Stimulated activated CD4-positive, alpha-beta T cell treated with anti-CD3 and anti-CD28 coated beads, Interleukin-12 subunit alpha, Interleukin-12 subunit beta, amount 100 ng/mL, for 48 hours (primary cell): ENCODE measurements at regions not wholly inside any gene's neighbourhood (a gene's known extent, or its start where the extent isn't known, plus 50 kb on each side); places are given as distances from the start of the nearest gene placed in this dataset.

Experiments used
- DNase-seq, 3 donors: peaks; one replicate each; pipeline ENCODE4 v3.0.0-alpha.2; 2020; ENCODE audit warnings: low read depth in 2 of 3, low spot score in 1 of 3

- no peak for DNase-seq
Observed at GRCh38 chr13:106850973-106851650, 283.2 kb upstream of the ARGLU1 start.

GRCh38 chr13:106846571-106847448 lies 278.9 kb upstream of the ARGLU1 start:
- DNase-seq = no peak

GRCh38 chr13:106836186-106836802 lies 268.4 kb upstream of the ARGLU1 start:
- DNase-seq = no peak

DNA sequence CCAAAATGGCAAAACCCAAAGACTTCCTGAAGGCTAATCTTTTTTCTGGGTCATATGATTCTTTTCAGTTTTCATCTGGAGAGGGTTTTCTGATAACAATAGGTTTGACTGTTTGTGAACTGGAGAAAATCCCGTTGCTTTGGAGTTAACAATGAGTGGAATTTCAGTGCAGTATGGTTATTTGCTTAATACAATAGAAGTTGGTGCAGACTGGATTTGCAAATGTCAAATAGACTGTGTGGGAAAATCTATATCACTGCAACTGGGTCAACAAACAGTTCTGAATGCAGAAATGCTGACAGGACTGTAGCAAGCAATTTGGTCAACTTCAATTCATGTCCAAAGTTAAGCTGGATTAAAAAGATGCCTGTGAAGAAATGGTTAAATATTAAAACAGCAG lies 267.5 kb upstream of the ARGLU1 start:
- no peak for DNase-seq

DNA sequence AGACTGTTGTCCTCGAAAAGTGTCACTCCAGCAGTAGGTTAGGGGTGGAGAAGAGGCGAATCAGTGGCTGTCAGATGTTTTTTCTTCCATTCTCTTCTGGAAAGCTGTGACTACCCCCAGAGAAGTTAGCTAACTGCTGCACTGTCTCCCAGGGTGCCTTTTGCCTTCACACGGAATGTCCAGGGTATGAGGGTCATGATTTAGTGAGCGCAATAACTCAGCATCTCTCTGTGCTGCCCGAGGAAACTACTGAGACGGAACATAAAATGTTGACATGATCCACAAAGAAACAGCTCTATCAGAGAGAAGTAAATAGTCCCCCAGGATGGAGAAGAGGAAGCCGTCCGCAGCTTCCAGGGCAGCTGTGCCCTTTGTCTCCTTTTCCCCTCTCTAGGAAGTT lies 254.0 kb upstream of the ARGLU1 start:
- DNase-seq = no peak

DNA sequence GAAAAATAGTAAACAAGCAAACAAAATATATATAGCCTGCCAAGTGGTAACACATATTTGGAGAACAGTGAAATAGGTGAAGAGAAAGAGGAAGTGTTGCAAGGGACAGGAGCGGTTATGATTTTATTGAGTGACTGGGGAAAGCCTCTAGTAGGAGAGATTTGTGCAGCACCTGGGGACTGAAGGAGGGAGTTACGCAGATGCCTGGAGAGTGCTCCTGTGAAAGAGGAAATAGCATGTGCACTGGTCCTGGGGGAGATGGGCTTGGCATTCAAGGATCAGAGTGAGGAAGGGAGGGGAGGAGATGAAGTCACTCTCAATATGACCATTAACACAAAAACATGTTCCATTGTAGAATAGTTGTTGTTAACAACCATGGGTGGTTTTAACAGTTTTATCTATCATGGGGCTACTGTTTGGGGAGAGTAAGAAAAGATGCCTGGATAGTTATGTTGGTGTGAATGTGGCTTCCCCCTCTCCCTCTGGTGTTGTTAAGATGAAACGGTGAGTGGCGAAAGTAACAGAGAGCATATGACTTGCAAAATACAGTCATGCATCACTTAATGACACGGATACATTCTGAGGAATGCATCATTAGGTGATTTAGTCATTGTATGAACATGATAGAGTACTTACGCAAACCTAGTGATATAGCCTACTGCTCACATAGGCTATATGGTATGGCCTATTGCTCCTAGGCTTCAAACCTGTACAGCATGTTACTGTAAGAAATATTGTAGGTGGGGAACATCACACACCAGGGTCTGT lies 251.7 kb upstream of the ARGLU1 start:
- DNase-seq = no peak

GRCh38 chr13:106818971-106819370 lies 251.0 kb upstream of the ARGLU1 start:
- no peak for DNase-seq

DNA sequence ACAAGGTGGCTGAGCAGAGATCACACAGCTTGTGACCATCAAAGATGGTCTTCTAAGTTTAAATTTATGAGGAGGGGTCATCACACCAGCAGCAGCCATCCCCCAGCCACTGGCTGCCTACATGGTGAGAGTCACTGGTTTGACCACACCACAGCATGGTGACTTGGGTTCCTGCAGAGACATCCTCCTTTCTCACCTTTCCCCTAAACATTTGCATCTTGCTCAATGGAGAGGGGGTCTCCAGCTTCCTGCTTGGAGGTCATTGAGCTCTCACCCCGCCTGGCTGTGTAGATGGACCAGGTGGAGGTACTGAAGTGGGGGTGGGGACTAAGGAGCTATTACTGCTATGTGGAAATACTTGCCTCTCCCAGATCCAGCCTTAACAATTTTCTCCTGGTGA lies 247.6 kb upstream of the ARGLU1 start:
- DNase-seq = no peak

- no peak for DNase-seq
Observed at GRCh38 chr13:106814463-106814862, 246.5 kb upstream of the ARGLU1 start.

DNA sequence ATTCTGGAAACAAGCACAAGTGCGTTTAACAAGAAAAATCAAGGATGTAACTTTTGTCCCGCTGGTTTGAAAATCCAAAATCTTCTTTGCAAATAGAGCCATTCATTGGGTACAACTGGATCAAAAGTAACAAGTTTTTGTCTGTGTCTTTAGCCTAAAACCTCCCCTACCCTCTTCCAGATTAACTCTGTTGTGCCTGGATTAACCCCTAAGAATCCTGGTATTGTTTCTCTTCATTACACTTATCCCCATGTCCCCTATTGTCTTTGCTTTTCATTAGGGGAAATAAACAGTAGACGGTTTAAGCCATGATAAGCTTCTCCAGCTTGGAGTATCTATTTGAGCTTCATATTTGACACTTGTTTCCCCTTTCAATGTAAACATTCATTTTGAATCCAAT lies 242.1 kb upstream of the ARGLU1 start:
- no peak for DNase-seq

DNA sequence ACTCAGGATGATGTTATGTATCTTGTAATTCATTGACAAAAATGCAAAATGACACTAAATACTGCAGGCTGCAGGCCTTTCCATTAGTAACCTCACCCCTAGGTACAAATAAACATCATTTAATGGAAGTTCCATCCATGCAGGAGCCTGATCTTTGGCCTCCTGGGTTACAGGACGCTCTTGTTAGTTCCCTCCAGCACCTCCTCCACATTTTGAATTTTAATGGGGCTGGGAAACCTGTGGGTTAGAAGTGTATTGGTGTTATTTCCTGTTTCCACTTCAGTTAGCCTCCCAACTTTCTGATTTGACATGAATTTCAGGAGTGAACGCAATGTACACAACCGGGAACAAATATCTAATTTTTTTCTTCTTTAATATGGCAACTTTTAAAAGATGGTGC lies 237.1 kb upstream of the ARGLU1 start:
- no peak for DNase-seq

- no peak for DNase-seq
Observed at GRCh38 chr13:106802917-106803316, 235.0 kb upstream of the ARGLU1 start.

DNA sequence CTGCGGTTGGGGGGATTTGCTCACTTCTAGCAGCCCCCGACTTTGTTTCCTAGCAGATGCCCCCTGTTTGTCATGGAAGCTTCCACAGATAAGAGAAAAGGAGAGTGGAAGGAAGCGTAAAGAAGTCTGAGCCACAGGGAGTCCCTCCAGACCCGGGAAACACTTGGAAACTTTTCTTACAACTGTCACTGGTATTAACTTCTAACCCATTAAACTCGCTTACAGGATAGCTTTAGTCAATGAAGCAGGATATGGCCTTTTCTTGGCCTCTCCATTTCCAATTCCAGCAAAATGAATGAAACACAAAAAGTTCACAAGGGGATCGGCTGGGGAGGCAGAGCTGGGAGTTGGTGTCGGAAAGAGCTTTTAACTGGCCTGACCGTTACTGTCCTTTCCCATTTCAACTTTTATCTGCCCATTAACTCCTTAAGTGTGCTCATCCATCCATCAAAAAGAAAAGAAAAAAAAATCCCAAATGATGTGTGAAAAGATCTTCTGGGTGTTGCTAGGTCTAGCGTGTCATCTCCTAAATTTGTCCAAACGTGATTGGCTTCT lies 231.9 kb upstream of the ARGLU1 start:
- DNase-seq = no peak

DNA sequence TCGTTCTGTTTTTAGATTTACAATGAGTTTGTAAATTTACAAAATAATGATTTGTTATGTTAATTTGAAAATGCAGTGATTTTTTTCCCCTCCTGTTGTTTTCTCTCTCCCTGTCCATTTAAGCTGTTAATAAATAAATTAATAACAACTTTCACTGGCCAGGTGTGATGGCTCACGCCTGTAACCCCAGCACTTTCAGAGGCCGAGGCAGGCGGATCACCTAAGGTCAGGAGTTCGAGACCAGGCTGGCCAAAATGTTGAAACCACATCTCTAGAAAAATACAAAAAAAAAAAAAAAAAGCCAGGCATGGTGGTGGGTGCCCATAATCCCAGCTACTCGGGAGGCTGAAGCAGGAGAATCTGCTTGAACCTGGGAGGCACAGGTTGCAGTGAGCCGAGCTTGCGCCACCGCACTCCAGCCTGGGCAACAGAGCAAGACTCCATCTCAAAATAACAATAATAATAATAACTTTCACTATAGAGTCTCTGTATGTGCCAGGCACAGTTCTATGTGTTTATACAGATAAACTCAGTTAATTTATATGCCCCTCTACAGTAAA lies 229.2 kb upstream of the ARGLU1 start:
- no peak for DNase-seq

GRCh38 chr13:106796280-106797047 lies 228.5 kb upstream of the ARGLU1 start:
- no peak for DNase-seq

GRCh38 chr13:106795847-106796246 lies 227.9 kb upstream of the ARGLU1 start:
- no peak for DNase-seq

DNA sequence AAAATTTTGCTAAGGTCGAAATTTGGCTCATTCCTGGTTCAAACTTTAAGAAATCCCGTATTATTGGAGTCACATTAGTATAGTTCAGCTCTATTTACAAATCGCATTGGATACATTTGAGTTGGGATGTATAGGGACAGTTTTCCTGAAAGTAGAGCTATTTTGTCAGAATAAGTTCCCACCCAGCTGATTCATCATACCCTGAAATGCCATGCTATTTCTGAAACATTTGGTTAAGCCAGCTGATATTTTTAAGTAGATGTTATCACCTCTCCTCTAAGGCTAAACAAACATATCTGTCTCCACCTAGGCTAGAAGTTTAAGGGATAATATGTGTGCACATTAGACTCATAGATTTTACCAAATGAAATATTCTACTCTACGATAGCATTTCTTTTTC lies 226.2 kb upstream of the ARGLU1 start:
- DNase-seq = no peak

DNA sequence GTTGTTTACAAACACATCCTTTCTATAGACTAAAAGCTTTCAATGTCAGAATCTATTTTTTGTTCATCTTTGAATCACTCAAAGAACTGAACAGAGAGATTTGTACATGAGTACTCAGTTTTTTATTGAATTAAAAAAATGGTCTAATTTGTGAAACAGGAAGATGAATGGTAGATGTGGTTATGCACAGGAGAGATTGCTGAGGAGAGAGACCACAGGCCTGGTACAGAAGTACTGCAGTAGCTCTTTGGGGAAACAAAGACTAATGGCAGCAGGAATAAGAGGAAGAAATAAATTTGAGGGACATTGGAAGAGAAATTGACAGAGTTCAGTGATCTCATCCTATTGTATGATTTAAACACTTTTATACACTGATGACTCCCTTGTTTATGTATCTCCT lies 222.0 kb upstream of the ARGLU1 start:
- DNase-seq = no peak

DNA sequence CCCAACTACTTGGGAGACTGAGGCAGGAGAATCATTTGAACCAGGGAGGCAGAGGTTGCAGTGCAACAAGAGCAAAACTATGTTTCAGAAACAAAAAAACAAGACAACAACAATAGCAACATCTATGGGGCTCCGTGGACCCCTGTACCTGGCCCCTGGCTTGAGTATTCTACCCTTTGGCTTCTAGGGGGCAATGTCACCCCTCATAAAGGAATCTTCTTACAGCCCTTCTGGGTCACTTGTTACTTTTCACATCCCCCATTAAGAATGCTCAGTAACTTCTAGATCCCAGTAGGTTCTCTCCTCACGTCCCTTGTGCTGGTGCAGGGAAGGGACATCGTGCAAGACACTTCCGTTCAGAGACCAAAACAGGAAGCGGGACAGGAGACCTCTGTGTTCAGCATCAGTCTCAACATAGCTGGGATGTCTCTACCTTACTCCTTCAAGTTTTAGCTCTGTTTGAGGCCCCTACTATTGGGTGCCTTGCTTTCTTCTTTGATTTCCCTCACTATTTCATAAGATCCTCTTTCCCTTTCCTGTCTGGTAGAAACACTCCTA lies 218.1 kb upstream of the ARGLU1 start:
- DNase-seq = no peak

DNA sequence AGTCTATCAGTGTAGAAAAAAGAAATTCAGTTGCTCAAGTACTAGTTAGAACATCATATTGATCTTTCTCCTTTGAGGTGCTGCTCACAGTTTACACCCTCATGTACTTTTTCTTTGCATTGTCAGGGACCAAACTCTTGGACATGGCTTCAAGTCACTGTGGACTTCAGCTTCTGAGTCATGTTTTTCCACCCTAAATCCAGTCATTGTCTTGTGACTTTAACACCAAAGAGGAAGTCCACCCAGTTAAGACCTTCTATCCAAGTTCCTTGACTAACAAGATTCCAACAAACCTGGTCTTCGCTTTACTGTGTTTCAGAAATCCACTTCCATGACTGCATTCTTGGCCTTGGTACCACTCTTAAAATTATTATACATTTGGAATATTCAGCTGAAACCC lies 206.7 kb upstream of the ARGLU1 start:
- no peak for DNase-seq
